Brain pericyte (primary cell): ENCODE measurements at regions not wholly inside any gene's neighbourhood (a gene's known extent, or its start where the extent isn't known, plus 50 kb on each side); places are given as distances from the start of the nearest gene placed in this dataset.

Experiments
- DNase-seq: peaks from one replicate; pipeline ENCODE4 v3.0.0-alpha.2; 2012; ENCODE audit warnings: low read depth, low spot score

- DNase-seq, result no peak
These were observed 258.3 kb upstream of the NAV3 start for GRCh38 chr12:77572371-77572770.

- DNase-seq, result no peak
These were observed 258.9 kb upstream of the NAV3 start for GRCh38 chr12:77571768-77572167.

- no peak for DNase-seq
These were observed 259.6 kb upstream of the NAV3 start for GRCh38 chr12:77571127-77571526.

- no peak for DNase-seq
These were observed 260.8 kb upstream of the NAV3 start for GRCh38 chr12:77569876-77570275.

GRCh38 chr12:77560714-77561113, 270.0 kb upstream of the NAV3 start:
- DNase-seq, result no peak

GRCh38 chr12:77559400-77560074, 271.2 kb upstream of the NAV3 start:
- DNase-seq, result no peak

GRCh38 chr12:77555074-77555473, 275.6 kb upstream of the NAV3 start:
- DNase-seq, result no peak

- no peak for DNase-seq
These were observed 276.6 kb upstream of the NAV3 start for GRCh38 chr12:77553976-77554619.

- no peak for DNase-seq
These were observed 281.1 kb upstream of the NAV3 start for GRCh38 chr12:77549383-77550128.

GRCh38 chr12:77548797-77549196, 281.9 kb upstream of the NAV3 start:
- no peak for DNase-seq

- DNase-seq, result no peak
These were observed 290.6 kb upstream of the NAV3 start for GRCh38 chr12:77540097-77540496.

- DNase-seq, result no peak
These were observed 293.0 kb upstream of the NAV3 start for GRCh38 chr12:77537663-77538062.

GRCh38 chr12:77535734-77536133, 295.0 kb upstream of the NAV3 start:
- DNase-seq, result no peak

GRCh38 chr12:77531912-77532311, 298.8 kb upstream of the NAV3 start:
- no peak for DNase-seq

GRCh38 chr12:77522247-77522646, 308.4 kb upstream of the NAV3 start:
- no peak for DNase-seq

- no peak for DNase-seq
These were observed 309.1 kb upstream of the NAV3 start for GRCh38 chr12:77521508-77522115.

GRCh38 chr12:77514511-77514910, 316.2 kb upstream of the NAV3 start:
- DNase-seq, result no peak

GRCh38 chr12:77510985-77511384, 319.7 kb upstream of the NAV3 start:
- no peak for DNase-seq

GRCh38 chr12:77504466-77504865, 326.2 kb upstream of the NAV3 start:
- no peak for DNase-seq

- DNase-seq, result no peak
These were observed 330.6 kb upstream of the NAV3 start for GRCh38 chr12:77500089-77500488.

GRCh38 chr12:77497647-77498046, 333.0 kb upstream of the NAV3 start:
- DNase-seq, result no peak

- no peak for DNase-seq
These were observed 334.0 kb upstream of the NAV3 start for GRCh38 chr12:77496714-77497113.
